T-cell (primary cell): ENCODE measurements at regions not wholly inside any gene's neighbourhood (a gene's known extent, or its start where the extent isn't known, plus 50 kb on each side); places are given as distances from the start of the nearest gene placed in this dataset.
"Not testable (repeated sequence)": the region's sequence is repeated elsewhere in the genome, so short reads cannot be mapped to it uniquely, and the experiment has no call there.

Experiments used
- ATAC-seq, 4 experiments: fragments of 200-7000 bp in 3 of 4; fragments of 150-1000 bp in 1 of 4; cut with Tn5 transposase; replicated peaks in 1 of 4; 1 replicate in 3 of 4; 2 replicates in 1 of 4; pipeline ENCODE4 v1.10.0; 2021; ENCODE audit warnings: moderate library complexity in 3 of 4, mild to moderate bottlenecking in 2 of 4, moderate number of reproducible peaks in 1 of 4
- CTCF ChIA-PET, 2 donors: fragments of 300-600 bp; sonication (Branson Sonifier 250); formaldehyde crosslinking; loops; one replicate each; lab custom pipeline; 2022; ENCODE audit warnings: antibody characterized with exemption in 2 of 2; lab: Charles Lee
- POLR2A ChIA-PET, 2 donors: fragments of 300-600 bp; sonication (Branson Sonifier 250); formaldehyde crosslinking; loops; one replicate each; lab custom pipeline; 2022; ENCODE audit warnings: antibody characterized with exemption in 2 of 2; lab: Charles Lee
- DNase-seq, 35 experiments: peaks; one replicate each; pipeline versions ENCODE4 v3.0.0 to v3.0.0-alpha.2; 2013 to 2023
- H3K27ac ChIP-seq: one replicate; pipeline ENCODE4 v1.5.1; 2013; ENCODE audit warnings: low read length
- H3K27me3 ChIP-seq, 2 experiments: replicated peaks in 1 of 2; 1 replicate in 1 of 2; 2 replicates in 1 of 2; pipeline versions ENCODE4 v1.6.1 to v1.7.0; 2013; ENCODE audit warnings: low read length in 1 of 2, mixed read lengths in 1 of 2; ENCODE audit not compliant: control insufficient read depth in 2 of 2, insufficient read depth in 2 of 2; ENCODE audit errors: extremely low read depth in 1 of 2
- H3K36me3 ChIP-seq, 2 donors: 1 replicate in 1 of 2; 2 replicates in 1 of 2; pipeline versions ENCODE4 v1.6.1 to v1.7.0; 2013; ENCODE audit warnings: low read length in 1 of 2; ENCODE audit not compliant: control insufficient read depth in 2 of 2, insufficient read depth in 1 of 2; ENCODE audit errors: extremely low read depth in 1 of 2
- H3K4me1 ChIP-seq, 2 experiments: 1 replicate in 1 of 2; 2 replicates in 1 of 2; pipeline versions ENCODE4 v1.6.1 to v1.7.0; 2013; ENCODE audit warnings: low read length in 2 of 2, mixed read lengths in 1 of 2; ENCODE audit not compliant: insufficient read depth in 2 of 2, control insufficient read depth in 1 of 2; ENCODE audit errors: extremely low read depth in 1 of 2
- H3K4me3 ChIP-seq, 2 donors: 1 replicate in 1 of 2; 2 replicates in 1 of 2; pipeline versions ENCODE4 v1.5.1 to v1.7.0; 2013; ENCODE audit warnings: mild to moderate bottlenecking in 2 of 2, low read length in 1 of 2, moderate library complexity in 1 of 2; ENCODE audit not compliant: control insufficient read depth in 1 of 2; ENCODE audit errors: extremely low read depth in 1 of 2
- H3K9me3 ChIP-seq: 2 replicates; pipeline ENCODE4 v1.7.0; 2013
- H3K27ac Mint-ChIP-seq, 2 donors: one replicate each; pipeline ENCODE4 v1.8.0; 2020 to 2021; ENCODE audit warnings: mild to moderate bottlenecking in 2 of 2, mixed read lengths in 2 of 2
- H3K27me3 Mint-ChIP-seq, 2 donors: one replicate each; pipeline ENCODE4 v1.8.0; 2021 to 2022; ENCODE audit warnings: mixed read lengths in 2 of 2
- H3K36me3 Mint-ChIP-seq: one replicate; pipeline ENCODE4 v1.8.0; 2021; ENCODE audit warnings: mixed read lengths
- H3K4me1 Mint-ChIP-seq, 3 donors: one replicate each; pipeline ENCODE4 v1.8.0; 2020 to 2022; ENCODE audit warnings: mixed read lengths in 3 of 3, mild to moderate bottlenecking in 1 of 3
- H3K4me3 Mint-ChIP-seq, 3 donors: one replicate each; pipeline ENCODE4 v1.8.0; 2020 to 2022; ENCODE audit warnings: mild to moderate bottlenecking in 3 of 3, mixed read lengths in 3 of 3, moderate library complexity in 3 of 3
- H3K9me3 Mint-ChIP-seq, 3 donors: one replicate each; pipeline ENCODE4 v1.8.0; 2020 to 2022; ENCODE audit warnings: mixed read lengths in 3 of 3
- WGBS: methylation state at CpG from one replicate; pipeline ENCODE4 v1.1.5; 2013; ENCODE audit warnings: missing lambda C conversion rate; ENCODE audit not compliant: insufficient coverage; 5-methylcytosine and 5-hydroxymethylcytosine counted together

GRCh38 chr15:70574325-70574724 lies 189.0 kb downstream of the UACA start:
- H3K9me3 Mint-ChIP-seq, POLR2A ChIA-PET, ATAC-seq, H3K4me1 ChIP-seq, H3K4me1 Mint-ChIP-seq, H3K27me3 ChIP-seq, H3K27ac Mint-ChIP-seq, H3K36me3 ChIP-seq, H3K36me3 Mint-ChIP-seq, H3K27ac ChIP-seq, H3K9me3 ChIP-seq, H3K4me3 ChIP-seq, H3K4me3 Mint-ChIP-seq, DNase-seq, H3K27me3 Mint-ChIP-seq: not testable (repeated sequence)
- CTCF ChIA-PET: interaction anchor here in 1 of 2 donors (0.9 kb wide), 1 partner anchor 148 kb away, joined by 3 read pairs; no protein-coding TSS in a partner anchor
- WGBS: no CpG with 5 or more reads among the region's 3 CpGs

GRCh38 chr15:70573121-70573850 lies 190.1 kb downstream of the UACA start:
- ATAC-seq (no peak), DNase-seq (no peak)
- H3K27me3 ChIP-seq: no peaks in the 10 kb centered on the region
- no peak overlapping the region for H3K27ac ChIP-seq
- no peaks in the 10 kb centered on the region for H3K9me3 ChIP-seq
- no peak overlapping the region for H3K4me3 ChIP-seq
- Mint-ChIP-seq H3K9me3 (peaks cover 5 to 6% (median 5%) of the 10 kb centered on the region in 3 donors), H3K27ac (no peak overlapping the region), H3K4me1 (peaks cover 7 to 10% (median 9%) of the 10 kb centered on the region in 3 donors), H3K36me3 (no peaks in the 10 kb centered on the region), H3K27me3 (no peaks in the 10 kb centered on the region), H3K4me3 (no peak overlapping the region)
- peaks cover 0 to 2% of the 10 kb centered on the region in 2 experiments for H3K4me1 ChIP-seq
- ChIA-PET CTCF (no interaction called here), POLR2A (no interaction called here)
- WGBS: 98% methylated on average over 5 of the region's 12 CpGs
- no peaks in the 10 kb centered on the region for H3K36me3 ChIP-seq

GRCh38 chr15:70569714-70570231 lies 193.6 kb downstream of the UACA start:
- H3K27me3 Mint-ChIP-seq: no peaks in the 10 kb centered on the region
- Histone ChIP-seq H3K27ac (no peak overlapping the region), H3K9me3 (no peaks in the 10 kb centered on the region), H3K36me3 (no peaks in the 10 kb centered on the region), H3K4me1 (peaks cover 0 to 5% of the 10 kb centered on the region in 2 experiments), H3K27me3 (no peaks in the 10 kb centered on the region), H3K4me3 (no peak overlapping the region)
- ChIA-PET POLR2A (no interaction called here), CTCF (interaction anchor here in 1 of 2 donors (0.9 to 1.3 kb wide), 2 partner anchors 11 to 35 kb away, joined by 3 to 4 read pairs; no protein-coding TSS in a partner anchor)
- no peak for DNase-seq
- H3K36me3 Mint-ChIP-seq: no peaks in the 10 kb centered on the region
- peaks cover 0 to 2% (median 0%) of the 10 kb centered on the region in 3 donors for H3K4me1 Mint-ChIP-seq
- 100% methylated on average over 1 of the region's 6 CpGs for WGBS
- ATAC-seq: no peak
- H3K9me3 Mint-ChIP-seq: peaks cover 5 to 6% (median 5%) of the 10 kb centered on the region in 3 donors
- H3K27ac Mint-ChIP-seq: no peak overlapping the region
- H3K4me3 Mint-ChIP-seq: no peak overlapping the region

- H3K4me3 ChIP-seq: no peak overlapping the region
- POLR2A ChIA-PET: no interaction called here
- ATAC-seq (no peak), DNase-seq (no peak)
- Mint-ChIP-seq H3K36me3 (no peaks in the 10 kb centered on the region), H3K4me1 (peaks cover 0 to 2% (median 0%) of the 10 kb centered on the region in 3 donors), H3K27ac (no peak overlapping the region), H3K4me3 (no peak overlapping the region), H3K9me3 (peaks cover 2 to 3% (median 3%) of the 10 kb centered on the region in 3 donors), H3K27me3 (no peaks in the 10 kb centered on the region)
- CTCF ChIA-PET: interaction anchor here in 1 of 2 donors (0.9 kb wide), 1 partner anchor 35 kb away, joined by 3 read pairs; no protein-coding TSS in a partner anchor
- H3K9me3 ChIP-seq: no peaks in the 10 kb centered on the region
- no peaks in the 10 kb centered on the region for H3K36me3 ChIP-seq
- peaks cover 0 to 5% of the 10 kb centered on the region in 2 experiments for H3K4me1 ChIP-seq
- no peak overlapping the region for H3K27ac ChIP-seq
- no peaks in the 10 kb centered on the region for H3K27me3 ChIP-seq
- 80% methylated on average over 2 of the region's 4 CpGs for WGBS
Measured at GRCh38 chr15:70569091-70569713, 194.2 kb downstream of the UACA start.

GRCh38 chr15:70566989-70567388 lies 196.4 kb downstream of the UACA start:
- no peak overlapping the region for H3K27ac Mint-ChIP-seq
- H3K4me3 ChIP-seq: no peak overlapping the region
- H3K27me3 Mint-ChIP-seq: peaks cover 0 to 2% of the 10 kb centered on the region in 2 donors
- peaks cover 0 to 6% (median 6%) of the 10 kb centered on the region in 3 donors for H3K4me1 Mint-ChIP-seq
- no peaks in the 10 kb centered on the region for H3K36me3 ChIP-seq
- ChIA-PET POLR2A (no interaction called here), CTCF (no interaction called here)
- H3K36me3 Mint-ChIP-seq: no peaks in the 10 kb centered on the region
- DNase-seq (no peak), ATAC-seq (no peak)
- peaks cover 0 to 8% of the 10 kb centered on the region in 2 experiments for H3K27me3 ChIP-seq
- peaks cover 0 to 8% of the 10 kb centered on the region in 2 experiments for H3K4me1 ChIP-seq
- no peaks in the 10 kb centered on the region for H3K9me3 ChIP-seq
- H3K27ac ChIP-seq: no peak overlapping the region
- H3K9me3 Mint-ChIP-seq: no peaks in the 10 kb centered on the region
- 81% methylated on average over 10 of the region's 11 CpGs for WGBS
- no peak overlapping the region for H3K4me3 Mint-ChIP-seq

GRCh38 chr15:70566047-70566835 lies 197.1 kb downstream of the UACA start:
- Histone ChIP-seq H3K36me3 (no peaks in the 10 kb centered on the region), H3K27me3 (peaks cover 0 to 8% of the 10 kb centered on the region in 2 experiments), H3K9me3 (no peaks in the 10 kb centered on the region), H3K4me1 (peaks cover under 1 to 15% of the 10 kb centered on the region in 2 experiments), H3K27ac (no peak overlapping the region), H3K4me3 (no peak overlapping the region)
- Mint-ChIP-seq H3K27ac (no peak overlapping the region), H3K4me1 (peaks cover 0 to 6% (median 6%) of the 10 kb centered on the region in 3 donors), H3K9me3 (no peaks in the 10 kb centered on the region), H3K36me3 (no peaks in the 10 kb centered on the region), H3K4me3 (no peak overlapping the region), H3K27me3 (peaks cover 0 to 2% of the 10 kb centered on the region in 2 donors)
- POLR2A ChIA-PET: interaction anchor here in 1 of 2 donors (0.5 kb wide), 1 partner anchor 14 kb away, joined by 3 read pairs; no protein-coding TSS in a partner anchor
- 96% methylated on average over 9 of the region's 14 CpGs for WGBS
- no peak for ATAC-seq
- DNase-seq: no peak
- CTCF ChIA-PET: no interaction called here
